Astrocyte (in vitro differentiated cells and primary cell): ENCODE measurements at regions not wholly inside any gene's neighbourhood (a gene's known extent, or its start where the extent isn't known, plus 50 kb on each side); places are given as distances from the start of the nearest gene placed in this dataset.
A peak's percentile ranks its signal among the peaks of the same experiment; 100 is the strongest.

ENCODE experiments used
- DNase-seq: peaks from one replicate; pipeline ENCODE4 v3.0.0-alpha.2; 2010; ENCODE audit warnings: low read depth
- FAIRE-seq: peaks from 2 replicates; lab custom pipeline; 2011; peaks lifted over from hg19 to GRCh38; lab: Jason Lieb, UNC
- H2AFZ ChIP-seq: 2 replicates; pipeline ENCODE4 v1.6.0; 2012; ENCODE audit warnings: low read depth, low read length, inconsistent platforms
- H3K27ac ChIP-seq: 2 replicates; pipeline ENCODE4 v1.5.1; 2011; ENCODE audit warnings: low read depth, low read length, inconsistent platforms
- H3K27me3 ChIP-seq: 2 replicates; pipeline ENCODE4 v1.6.0; 2011; ENCODE audit warnings: low read length, inconsistent platforms; ENCODE audit not compliant: insufficient read depth
- H3K36me3 ChIP-seq: 2 replicates; pipeline ENCODE4 v1.5.1; 2011; ENCODE audit warnings: low read length, inconsistent platforms; ENCODE audit not compliant: insufficient read depth
- H3K4me1 ChIP-seq: 2 replicates; pipeline ENCODE4 v1.5.1; 2011; ENCODE audit warnings: low read length, inconsistent platforms; ENCODE audit not compliant: insufficient read depth
- H3K4me2 ChIP-seq: 2 replicates; pipeline ENCODE4 v1.6.0; 2012; ENCODE audit warnings: low read length, inconsistent platforms
- H3K4me3 ChIP-seq: 2 replicates; pipeline ENCODE4 v1.5.1; 2011; ENCODE audit warnings: low read depth, mild to moderate bottlenecking, low read length, inconsistent platforms; ENCODE audit not compliant: insufficient read depth
- H3K79me2 ChIP-seq: 2 replicates; pipeline ENCODE4 v1.6.0; 2012; ENCODE audit warnings: mild to moderate bottlenecking, low read length, inconsistent platforms; ENCODE audit not compliant: insufficient read depth
- H3K9ac ChIP-seq: 2 replicates; pipeline ENCODE4 v1.6.0; 2012; ENCODE audit warnings: mild to moderate bottlenecking, low read length, inconsistent platforms
- H3K9me3 ChIP-seq: 2 replicates; pipeline ENCODE4 v1.5.1; 2012; ENCODE audit warnings: low read depth, mild to moderate bottlenecking, low read length, inconsistent platforms; ENCODE audit not compliant: insufficient read depth
- H4K20me1 ChIP-seq: 2 replicates; pipeline ENCODE4 v1.6.0; 2012; ENCODE audit warnings: low read length, inconsistent platforms; ENCODE audit not compliant: insufficient read depth
- H3K27ac Mint-ChIP-seq: one replicate; pipeline ENCODE4 v1.8.0; 2021; ENCODE audit warnings: mild to moderate bottlenecking, mixed read lengths; ENCODE audit not compliant: unreplicated experiment
- H3K27me3 Mint-ChIP-seq: one replicate; pipeline ENCODE4 v1.8.0; 2021; ENCODE audit warnings: low read depth, mixed read lengths; ENCODE audit not compliant: unreplicated experiment
- H3K36me3 Mint-ChIP-seq: one replicate; pipeline ENCODE4 v1.8.0; 2021; ENCODE audit warnings: low read depth, mixed read lengths; ENCODE audit not compliant: unreplicated experiment
- H3K4me1 Mint-ChIP-seq: one replicate; pipeline ENCODE4 v1.8.0; 2021; ENCODE audit warnings: low read depth, mixed read lengths; ENCODE audit not compliant: unreplicated experiment
- H3K4me3 Mint-ChIP-seq: one replicate; pipeline ENCODE4 v1.8.0; 2021; ENCODE audit warnings: mild to moderate bottlenecking, moderate library complexity, mixed read lengths; ENCODE audit not compliant: unreplicated experiment
- H3K9me3 Mint-ChIP-seq: one replicate; pipeline ENCODE4 v1.8.0; 2021; ENCODE audit warnings: mild to moderate bottlenecking, mixed read lengths; ENCODE audit not compliant: unreplicated experiment
- CTCF ChIP-seq: IDR thresholded peaks from 2 replicates; pipeline ENCODE4 v1.5.1; 2011; ENCODE audit warnings: low read depth, mild to moderate bottlenecking, inconsistent platforms, low read length, moderate library complexity; ENCODE audit not compliant: insufficient read depth
- EZH2 ChIP-seq: IDR thresholded peaks from 2 replicates; pipeline ENCODE4 v1.6.1; 2012; ENCODE audit warnings: mild to moderate bottlenecking, low read length, inconsistent platforms; ENCODE audit not compliant: insufficient read depth

- Histone ChIP-seq H3K79me2 (no peaks in the 10 kb centered on the region), H3K27ac (no peak overlapping the region), H3K4me3 (peak overlapping the region; percentile 16), H2AFZ (peak overlapping the region; percentile 7), H4K20me1 (no peaks in the 10 kb centered on the region), H3K27me3 (no peaks in the 10 kb centered on the region), H3K4me1 (no peaks in the 10 kb centered on the region), H3K36me3 (no peaks in the 10 kb centered on the region), H3K9me3 (no peaks in the 10 kb centered on the region), H3K4me2 (peak overlapping the region; percentile 20), H3K9ac (no peak overlapping the region)
- Mint-ChIP-seq H3K4me1 (peaks cover 18% of the 10 kb centered on the region), H3K27me3 (no peaks in the 10 kb centered on the region), H3K9me3 (no peaks in the 10 kb centered on the region), H3K4me3 (no peak overlapping the region), H3K36me3 (no peaks in the 10 kb centered on the region), H3K27ac (peak overlapping the region; percentile 31)
- peak; percentile 16 for DNase-seq
- no peak for FAIRE-seq
- TF ChIP-seq EZH2 (no peak), CTCF (no peak)
Measured at GRCh38 chr4:107210450-107211239, 174.5 kb upstream of the DKK2 start.

DNA sequence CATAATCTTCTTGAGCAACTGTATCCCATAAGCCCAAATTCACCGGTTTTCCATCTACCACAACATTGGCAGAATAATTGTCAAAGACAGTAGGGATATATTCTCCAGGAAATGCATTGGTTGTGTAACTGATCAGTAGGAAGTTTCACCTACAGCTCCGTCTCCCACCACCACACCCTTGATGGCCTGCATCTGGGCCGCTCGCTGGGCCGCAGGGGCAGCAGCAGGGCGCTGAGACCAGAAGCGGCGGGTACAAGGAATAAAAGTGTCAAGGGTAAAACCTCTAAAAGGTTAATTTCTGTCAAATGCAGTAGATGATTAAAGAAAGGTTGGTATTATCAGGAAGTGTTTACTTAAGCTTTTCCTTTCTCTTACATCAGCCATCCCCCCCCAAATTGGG is 167.6 kb upstream of the DKK2 start:
- Mint-ChIP-seq H3K4me3 (no peak overlapping the region), H3K27me3 (no peaks in the 10 kb centered on the region), H3K36me3 (no peaks in the 10 kb centered on the region), H3K9me3 (no peaks in the 10 kb centered on the region), H3K4me1 (no peaks in the 10 kb centered on the region), H3K27ac (no peak overlapping the region)
- FAIRE-seq (no peak), DNase-seq (no peak)
- no peak overlapping the region for H3K4me3 ChIP-seq
- no peak overlapping the region for H3K9ac ChIP-seq
- H3K4me2 ChIP-seq = no peak overlapping the region
- H3K27ac ChIP-seq = no peak overlapping the region
- no peaks in the 10 kb centered on the region for H3K4me1 ChIP-seq
- H4K20me1 ChIP-seq = no peaks in the 10 kb centered on the region
- H3K79me2 ChIP-seq = no peaks in the 10 kb centered on the region
- H3K36me3 ChIP-seq = no peaks in the 10 kb centered on the region
- no peaks in the 10 kb centered on the region for H3K27me3 ChIP-seq
- no peaks in the 10 kb centered on the region for H3K9me3 ChIP-seq
- TF ChIP-seq CTCF (no peak), EZH2 (no peak)
- no peak overlapping the region for H2AFZ ChIP-seq

DNA sequence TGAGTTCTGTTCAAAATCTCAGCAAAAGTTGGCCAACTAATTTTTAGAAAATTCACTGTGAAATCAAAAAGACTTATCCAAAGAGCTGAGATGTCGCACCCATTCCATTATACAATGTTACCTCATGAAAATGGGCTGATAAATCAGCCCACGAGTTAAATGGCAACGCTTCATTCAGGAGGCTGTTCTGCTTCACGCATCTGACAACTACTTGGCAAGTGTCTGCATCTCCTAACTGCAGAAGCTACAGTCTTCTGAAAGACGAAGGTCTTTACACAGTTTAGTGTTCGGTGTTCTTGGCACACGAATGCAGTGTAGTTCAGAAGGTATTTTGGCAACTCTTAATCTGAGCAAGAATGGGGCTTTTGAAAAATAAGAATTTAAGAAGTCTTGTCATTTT is 166.6 kb upstream of the DKK2 start:
- Histone ChIP-seq H3K27me3 (no peaks in the 10 kb centered on the region), H3K9me3 (no peaks in the 10 kb centered on the region), H2AFZ (peak overlapping the region; percentile 45), H3K79me2 (no peaks in the 10 kb centered on the region), H3K9ac (no peak overlapping the region), H3K4me1 (no peaks in the 10 kb centered on the region), H4K20me1 (no peaks in the 10 kb centered on the region), H3K36me3 (no peaks in the 10 kb centered on the region), H3K4me3 (no peak overlapping the region), H3K27ac (no peak overlapping the region), H3K4me2 (no peak overlapping the region)
- no peak for FAIRE-seq
- no peaks in the 10 kb centered on the region for H3K9me3 Mint-ChIP-seq
- H3K4me3 Mint-ChIP-seq = no peak overlapping the region
- H3K4me1 Mint-ChIP-seq = no peaks in the 10 kb centered on the region
- DNase-seq = no peak
- H3K27me3 Mint-ChIP-seq = no peaks in the 10 kb centered on the region
- no peak overlapping the region for H3K27ac Mint-ChIP-seq
- TF ChIP-seq CTCF (no peak), EZH2 (no peak)
- H3K36me3 Mint-ChIP-seq = no peaks in the 10 kb centered on the region
